ENCODE measurements at regions not wholly inside any gene's neighbourhood (a gene's known extent, or its start where the extent isn't known, plus 50 kb on each side); places are given as distances from the start of the nearest gene placed in this dataset.

GRCh38 chr6:147126618-147127022 is 77.6 kb upstream of the STXBP5 start:
- no peak overlapping the region for H3K4me3 ChIP-seq (ENCODE audit: low read depth, low read length)
- TF ChIP-seq CTCF (IDR thresholded peaks at IDR 0.05; ENCODE audit: low read depth, low read length) = no peak
- no peak for TF ChIP-seq MYC (IDR thresholded peaks at IDR 0.05; ENCODE audit: low read depth, low read length)
- TF ChIP-seq MAX (IDR thresholded peaks at IDR 0.05; ENCODE audit: low read depth, low read length) = no peak
- no peak for TF ChIP-seq POLR2A (IDR thresholded peaks at IDR 0.05; ENCODE audit: extremely low read depth, insufficient read length)
- no peak for DNase-seq (ENCODE audit: low read depth)

- DNase-seq (ENCODE audit: low read depth) = no peak
- no peak overlapping the region for H3K4me3 ChIP-seq (ENCODE audit: low read depth, low read length)
- no peak for TF ChIP-seq POLR2A (IDR thresholded peaks at IDR 0.05; ENCODE audit: extremely low read depth, insufficient read length)
These were observed 76.6 kb upstream of the STXBP5 start for GRCh38 chr6:147127587-147127986.

- no peak overlapping the region for H3K4me3 ChIP-seq (ENCODE audit: low read depth, low read length)
- TF ChIP-seq POLR2A (IDR thresholded peaks at IDR 0.05; ENCODE audit: extremely low read depth, insufficient read length) (no peak), MYC (IDR thresholded peaks at IDR 0.05; ENCODE audit: low read depth, low read length) (no peak), MAX (IDR thresholded peaks at IDR 0.05; ENCODE audit: low read depth, low read length) (no peak), CTCF (IDR thresholded peaks at IDR 0.05; ENCODE audit: low read depth, low read length) (no peak)
- no peak for DNase-seq (ENCODE audit: low read depth)
These were observed 76.2 kb upstream of the STXBP5 start for GRCh38 chr6:147128056-147128455.

GRCh38 chr6:147131532-147132128 is 72.6 kb upstream of the STXBP5 start:
- no peak overlapping the region for H3K4me3 ChIP-seq (ENCODE audit: low read depth, low read length)
- DNase-seq (ENCODE audit: low read depth) = peak; percentile 68
- TF ChIP-seq MAX (IDR thresholded peaks at IDR 0.05; ENCODE audit: low read depth, low read length) (no peak), POLR2A (IDR thresholded peaks at IDR 0.05; ENCODE audit: extremely low read depth, insufficient read length) (no peak), MYC (IDR thresholded peaks at IDR 0.05; ENCODE audit: low read depth, low read length) (no peak), CTCF (IDR thresholded peaks at IDR 0.05; ENCODE audit: low read depth, low read length) (no peak)

DNA sequence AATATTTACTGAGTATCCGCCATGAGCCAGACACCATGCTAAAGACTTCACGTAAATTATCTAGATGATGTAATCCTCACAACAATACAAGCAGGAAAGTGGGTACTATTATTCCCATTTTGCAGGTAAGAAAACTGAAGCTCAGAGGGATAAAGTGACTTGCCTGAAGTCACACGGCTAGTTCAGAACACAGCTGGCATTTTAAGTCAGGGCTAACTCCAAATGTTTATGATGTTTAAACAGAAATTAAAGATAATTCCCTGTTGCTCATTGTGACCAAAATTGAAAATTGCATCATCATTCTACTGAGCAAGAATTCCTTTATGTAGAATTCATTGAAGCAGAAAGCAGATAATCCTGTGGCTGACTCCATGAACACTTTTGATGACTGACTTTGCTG is 71.3 kb upstream of the STXBP5 start:
- TF ChIP-seq POLR2A (IDR thresholded peaks at IDR 0.05; ENCODE audit: extremely low read depth, insufficient read length) (no peak), MAX (IDR thresholded peaks at IDR 0.05; ENCODE audit: low read depth, low read length) (no peak), CTCF (IDR thresholded peaks at IDR 0.05; ENCODE audit: low read depth, low read length) (no peak), MYC (IDR thresholded peaks at IDR 0.05; ENCODE audit: low read depth, low read length) (no peak)
- no peak for DNase-seq (ENCODE audit: low read depth)
- H3K4me3 ChIP-seq (ENCODE audit: low read depth, low read length) = no peak overlapping the region

DNA sequence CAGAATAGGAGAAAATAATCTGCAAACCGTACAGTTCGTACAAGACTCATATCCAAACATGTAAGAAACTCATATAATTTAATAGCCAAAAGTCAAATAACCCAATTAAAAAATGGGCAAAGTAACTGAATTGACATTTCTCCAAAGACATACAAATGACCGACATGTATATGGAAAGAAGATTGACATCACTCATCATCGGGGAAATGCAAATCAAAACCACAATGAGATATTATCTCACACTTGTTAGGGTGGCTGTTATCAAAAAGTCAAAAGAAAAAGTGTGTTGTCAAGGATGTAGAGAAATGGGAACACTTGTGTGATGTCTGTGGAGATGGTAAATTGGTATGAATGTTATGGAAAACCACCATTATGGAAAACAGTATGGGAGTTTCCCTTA is 70.5 kb upstream of the STXBP5 start:
- DNase-seq (ENCODE audit: low read depth) = no peak
- H3K4me3 ChIP-seq (ENCODE audit: low read depth, low read length) = no peak overlapping the region
- TF ChIP-seq POLR2A (IDR thresholded peaks at IDR 0.05; ENCODE audit: extremely low read depth, insufficient read length) (no peak), CTCF (IDR thresholded peaks at IDR 0.05; ENCODE audit: low read depth, low read length) (no peak), MYC (IDR thresholded peaks at IDR 0.05; ENCODE audit: low read depth, low read length) (no peak), MAX (IDR thresholded peaks at IDR 0.05; ENCODE audit: low read depth, low read length) (no peak)
